ENCODE measurements at regions not wholly inside any gene's neighbourhood (a gene's known extent, or its start where the extent isn't known, plus 50 kb on each side); places are given as distances from the start of the nearest gene placed in this dataset.

- H4K5ac ChIP-seq (ENCODE audit: insufficient read length, low read depth, low read length) = no peak overlapping the region
- no peak for TF ChIP-seq CTCF (conservative IDR thresholded peaks at IDR 0.05)
- Mint-ChIP-seq H3K27me3 (ENCODE audit: low read depth) (no peaks in the 10 kb centered on the region; the same call in 1 of the 2 replicates), H3K9me3 (peaks cover 27 to 34% of the 10 kb centered on the region in 2 experiments), H3K27ac (no peak overlapping the region), H3K4me1 (peaks cover 5 to 6% of the 10 kb centered on the region in 2 experiments; a peak in 3 of 4 replicates), H3K4me3 (no peak overlapping the region), H3K36me3 (ENCODE audit: insufficient read depth in 1 of 3, low read depth in 3 of 3) (peaks cover 0 to 21% (median 8%) of the 10 kb centered on the region in 3 experiments; a peak in 6 of 7 replicates)
- H3K79me1 ChIP-seq (ENCODE audit: insufficient read depth, low read depth, low read length, poor library complexity, severe bottlenecking) = no peaks in the 10 kb centered on the region
- H3K4me1 ChIP-seq (ENCODE audit: insufficient read depth, low read length) = no peaks in the 10 kb centered on the region
- H2AFZ ChIP-seq (ENCODE audit: low read length) = no peak overlapping the region
- no peak overlapping the region for H2BK12ac ChIP-seq (ENCODE audit: insufficient read length, low read depth, low read length)
- H4K20me1 ChIP-seq (ENCODE audit: control insufficient read depth, insufficient read depth, insufficient read length) = no peaks in the 10 kb centered on the region
- no peak overlapping the region for H4K91ac ChIP-seq (ENCODE audit: insufficient read length, low read depth, low read length)
- H3K23ac ChIP-seq (ENCODE audit: insufficient read length, low read depth, low read length) = no peak overlapping the region
- no peak overlapping the region for H3T11ph ChIP-seq (ENCODE audit: low read length)
- H2BK5ac ChIP-seq (ENCODE audit: insufficient read length, low read length) = no peak overlapping the region
- H4K8ac ChIP-seq (replicated peaks; ENCODE audit: insufficient read length, low read depth, low read length) = no peak overlapping the region
- no peak overlapping the region for H2BK20ac ChIP-seq (ENCODE audit: low read depth, low read length, poor library complexity, severe bottlenecking)
- no peak overlapping the region for H3K18ac ChIP-seq (ENCODE audit: insufficient read length, low read depth, low read length)
- H3K79me2 ChIP-seq (ENCODE audit: insufficient read depth, low read length) = no peaks in the 10 kb centered on the region
- no peak overlapping the region for H2BK120ac ChIP-seq (ENCODE audit: low read depth, low read length, poor library complexity, severe bottlenecking)
- no peak overlapping the region for H2BK15ac ChIP-seq (ENCODE audit: low read depth, low read length)
- H3K27me3 ChIP-seq (ENCODE audit: insufficient read depth, low read length) = no peaks in the 10 kb centered on the region
- no peak overlapping the region for H3K9ac ChIP-seq (ENCODE audit: extremely low read depth, insufficient read length, low read length)
- DNase-seq = no peak
- no peak overlapping the region for H3K4me2 ChIP-seq (ENCODE audit: insufficient read depth, insufficient read length, low read length)
- H2AK5ac ChIP-seq (ENCODE audit: insufficient read length, low read length) = no peak overlapping the region
- no peak overlapping the region for H3K27ac ChIP-seq (ENCODE audit: insufficient read length, low read depth, low read length)
- H3K14ac ChIP-seq (ENCODE audit: insufficient read depth, low read length) = no peak overlapping the region
- H3K56ac ChIP-seq (ENCODE audit: insufficient read length, low read depth, low read length) = no peak overlapping the region
- H3K9me3 ChIP-seq (ENCODE audit: control insufficient read depth, low read depth, low read length) = no peaks in the 10 kb centered on the region
- no peak overlapping the region for H3K4ac ChIP-seq (ENCODE audit: low read depth, low read length)
- H3K23me2 ChIP-seq (ENCODE audit: insufficient read length, low read depth, low read length, poor library complexity, severe bottlenecking) = no peaks in the 10 kb centered on the region
These were observed 1207.0 kb downstream of the XPNPEP1 start for GRCh38 chr10:108716352-108716751.

Data from H9 (cell line).